Memory B cell (primary cell): ENCODE measurements at regions not wholly inside any gene's neighbourhood (a gene's known extent, or its start where the extent isn't known, plus 50 kb on each side); places are given as distances from the start of the nearest gene placed in this dataset.

Experiments
- ATAC-seq: fragments of 150-1000 bp; cut with Tn5 transposase; 2 replicates; pipeline ENCODE4 v1.10.0; 2021; ENCODE audit warnings: low read depth, mild to moderate bottlenecking, moderate library complexity
- DNase-seq, 2 donors: peaks; one replicate each; pipeline ENCODE4 v3.0.0; 2022; ENCODE audit warnings: low spot score in 2 of 2
- H3K27ac Mint-ChIP-seq: one replicate; pipeline ENCODE4 v1.8.0; 2022; ENCODE audit warnings: mild to moderate bottlenecking, moderate library complexity, mixed read lengths
- H3K27me3 Mint-ChIP-seq: one replicate; pipeline ENCODE4 v1.8.0; 2022; ENCODE audit warnings: mixed read lengths
- H3K36me3 Mint-ChIP-seq: one replicate; pipeline ENCODE4 v1.8.0; 2022; ENCODE audit warnings: mild to moderate bottlenecking, mixed read lengths
- H3K4me1 Mint-ChIP-seq: one replicate; pipeline ENCODE4 v1.8.0; 2022; ENCODE audit warnings: mixed read lengths
- H3K4me3 Mint-ChIP-seq: one replicate; pipeline ENCODE4 v1.8.0; 2022; ENCODE audit warnings: mild to moderate bottlenecking, moderate library complexity, mixed read lengths
- H3K9me3 Mint-ChIP-seq: one replicate; pipeline ENCODE4 v1.8.0; 2022; ENCODE audit warnings: mixed read lengths

- ATAC-seq (no peak), DNase-seq (no peak)
- Mint-ChIP-seq H3K36me3 (no peaks in the 10 kb centered on the region), H3K27ac (no peak overlapping the region), H3K9me3 (peaks cover 6% of the 10 kb centered on the region), H3K27me3 (no peaks in the 10 kb centered on the region), H3K4me1 (no peaks in the 10 kb centered on the region), H3K4me3 (no peak overlapping the region)
Observed at GRCh38 chr2:140178234-140178633, 1398.0 kb upstream of the NXPH2 start.

GRCh38 chr2:140177086-140177485, 1396.9 kb upstream of the NXPH2 start:
- DNase-seq: no peak
- Mint-ChIP-seq H3K27ac (no peak overlapping the region), H3K9me3 (peaks cover 10% of the 10 kb centered on the region), H3K36me3 (no peaks in the 10 kb centered on the region), H3K27me3 (no peaks in the 10 kb centered on the region), H3K4me1 (no peaks in the 10 kb centered on the region), H3K4me3 (no peak overlapping the region)
- ATAC-seq: no peak

- peaks cover 16% of the 10 kb centered on the region for H3K9me3 Mint-ChIP-seq
- no peak for ATAC-seq
- no peak for DNase-seq
- no peaks in the 10 kb centered on the region for H3K4me1 Mint-ChIP-seq
- no peak overlapping the region for H3K27ac Mint-ChIP-seq
- no peaks in the 10 kb centered on the region for H3K36me3 Mint-ChIP-seq
- H3K27me3 Mint-ChIP-seq: no peaks in the 10 kb centered on the region
- H3K4me3 Mint-ChIP-seq: no peak overlapping the region
Observed at GRCh38 chr2:140173790-140174189, 1393.6 kb upstream of the NXPH2 start.

GRCh38 chr2:140164449-140164848, 1384.3 kb upstream of the NXPH2 start:
- no peak for ATAC-seq
- Mint-ChIP-seq H3K9me3 (peaks cover 7% of the 10 kb centered on the region), H3K36me3 (no peaks in the 10 kb centered on the region), H3K27ac (no peak overlapping the region), H3K4me1 (no peaks in the 10 kb centered on the region), H3K4me3 (no peak overlapping the region), H3K27me3 (no peaks in the 10 kb centered on the region)
- DNase-seq: no peak

- no peaks in the 10 kb centered on the region for H3K27me3 Mint-ChIP-seq
- no peak overlapping the region for H3K4me3 Mint-ChIP-seq
- DNase-seq: no peak
- no peak for ATAC-seq
- no peaks in the 10 kb centered on the region for H3K4me1 Mint-ChIP-seq
- no peak overlapping the region for H3K27ac Mint-ChIP-seq
- H3K9me3 Mint-ChIP-seq: peaks cover 3% of the 10 kb centered on the region
- H3K36me3 Mint-ChIP-seq: no peaks in the 10 kb centered on the region
Observed at GRCh38 chr2:140158259-140158658, 1378.1 kb upstream of the NXPH2 start.

- Mint-ChIP-seq H3K9me3 (peaks cover 3% of the 10 kb centered on the region), H3K4me3 (no peak overlapping the region), H3K4me1 (no peaks in the 10 kb centered on the region), H3K27ac (no peak overlapping the region), H3K36me3 (no peaks in the 10 kb centered on the region), H3K27me3 (no peaks in the 10 kb centered on the region)
- ATAC-seq (no peak), DNase-seq (no peak)
Observed at GRCh38 chr2:140157816-140158215, 1377.6 kb upstream of the NXPH2 start.

- no peak overlapping the region for H3K4me3 Mint-ChIP-seq
- no peak for DNase-seq
- no peaks in the 10 kb centered on the region for H3K4me1 Mint-ChIP-seq
- H3K27me3 Mint-ChIP-seq: no peaks in the 10 kb centered on the region
- ATAC-seq: no peak
- H3K9me3 Mint-ChIP-seq: peaks cover 3% of the 10 kb centered on the region
- H3K27ac Mint-ChIP-seq: no peak overlapping the region
- H3K36me3 Mint-ChIP-seq: no peaks in the 10 kb centered on the region
Observed at GRCh38 chr2:140154706-140155105, 1374.5 kb upstream of the NXPH2 start.

GRCh38 chr2:140154271-140154670, 1374.1 kb upstream of the NXPH2 start:
- no peaks in the 10 kb centered on the region for H3K27me3 Mint-ChIP-seq
- ATAC-seq (no peak), DNase-seq (no peak)
- H3K4me1 Mint-ChIP-seq: no peaks in the 10 kb centered on the region
- no peak overlapping the region for H3K4me3 Mint-ChIP-seq
- no peaks in the 10 kb centered on the region for H3K36me3 Mint-ChIP-seq
- H3K27ac Mint-ChIP-seq: no peak overlapping the region
- H3K9me3 Mint-ChIP-seq: peaks cover 3% of the 10 kb centered on the region

- H3K36me3 Mint-ChIP-seq: no peaks in the 10 kb centered on the region
- H3K27me3 Mint-ChIP-seq: no peaks in the 10 kb centered on the region
- no peak for DNase-seq
- no peaks in the 10 kb centered on the region for H3K4me1 Mint-ChIP-seq
- no peak overlapping the region for H3K27ac Mint-ChIP-seq
- no peak overlapping the region for H3K4me3 Mint-ChIP-seq
- peaks cover 4% of the 10 kb centered on the region for H3K9me3 Mint-ChIP-seq
- ATAC-seq: no peak
Observed at GRCh38 chr2:140144611-140145010, 1364.4 kb upstream of the NXPH2 start.

- H3K27ac Mint-ChIP-seq: no peak overlapping the region
- H3K4me1 Mint-ChIP-seq: no peaks in the 10 kb centered on the region
- H3K36me3 Mint-ChIP-seq: no peaks in the 10 kb centered on the region
- H3K4me3 Mint-ChIP-seq: no peak overlapping the region
- no peak for DNase-seq
- ATAC-seq: no peak
- H3K9me3 Mint-ChIP-seq: peaks cover 4% of the 10 kb centered on the region
- H3K27me3 Mint-ChIP-seq: no peaks in the 10 kb centered on the region
Observed at GRCh38 chr2:140138736-140139135, 1358.5 kb upstream of the NXPH2 start.

- Mint-ChIP-seq H3K36me3 (no peaks in the 10 kb centered on the region), H3K27ac (no peak overlapping the region)
- no peak for ATAC-seq
Observed at GRCh38 chr2:140136861-140137260, 1356.7 kb upstream of the NXPH2 start.

GRCh38 chr2:140136366-140136765, 1356.2 kb upstream of the NXPH2 start:
- no peak overlapping the region for H3K4me3 Mint-ChIP-seq
- no peak overlapping the region for H3K27ac Mint-ChIP-seq
- no peaks in the 10 kb centered on the region for H3K27me3 Mint-ChIP-seq
- H3K9me3 Mint-ChIP-seq: peaks cover 4% of the 10 kb centered on the region
- no peaks in the 10 kb centered on the region for H3K4me1 Mint-ChIP-seq
- DNase-seq (no peak), ATAC-seq (no peak)
- H3K36me3 Mint-ChIP-seq: no peaks in the 10 kb centered on the region

More at GRCh38 chr2:140136861-140137260, 1356.7 kb upstream of the NXPH2 start:
- DNase-seq: no peak
- Mint-ChIP-seq H3K4me1 (no peaks in the 10 kb centered on the region), H3K27me3 (no peaks in the 10 kb centered on the region), H3K9me3 (peaks cover 4% of the 10 kb centered on the region), H3K4me3 (no peak overlapping the region)

GRCh38 chr2:140128909-140129308, 1348.7 kb upstream of the NXPH2 start:
- no peak overlapping the region for H3K4me3 Mint-ChIP-seq
- H3K27me3 Mint-ChIP-seq: no peaks in the 10 kb centered on the region
- peaks cover 1% of the 10 kb centered on the region for H3K9me3 Mint-ChIP-seq
- H3K27ac Mint-ChIP-seq: no peak overlapping the region
- DNase-seq (no peak), ATAC-seq (no peak)
- H3K36me3 Mint-ChIP-seq: no peaks in the 10 kb centered on the region
- H3K4me1 Mint-ChIP-seq: no peaks in the 10 kb centered on the region

GRCh38 chr2:140122001-140122400, 1341.8 kb upstream of the NXPH2 start:
- DNase-seq (no peak), ATAC-seq (no peak)
- H3K4me3 Mint-ChIP-seq: no peak overlapping the region
- H3K9me3 Mint-ChIP-seq: peaks cover 6% of the 10 kb centered on the region
- no peaks in the 10 kb centered on the region for H3K27me3 Mint-ChIP-seq
- H3K27ac Mint-ChIP-seq: no peak overlapping the region
- no peaks in the 10 kb centered on the region for H3K4me1 Mint-ChIP-seq
- H3K36me3 Mint-ChIP-seq: no peaks in the 10 kb centered on the region

- H3K27ac Mint-ChIP-seq: no peak overlapping the region
- H3K27me3 Mint-ChIP-seq: no peaks in the 10 kb centered on the region
- H3K9me3 Mint-ChIP-seq: peaks cover 10% of the 10 kb centered on the region
- H3K4me3 Mint-ChIP-seq: no peak overlapping the region
- no peak for ATAC-seq
- H3K4me1 Mint-ChIP-seq: no peaks in the 10 kb centered on the region
- DNase-seq: no peak
- no peaks in the 10 kb centered on the region for H3K36me3 Mint-ChIP-seq
Observed at GRCh38 chr2:140117386-140117785, 1337.2 kb upstream of the NXPH2 start.
